Epithelial cell of esophagus (primary cell): ENCODE measurements at regions not wholly inside any gene's neighbourhood (a gene's known extent, or its start where the extent isn't known, plus 50 kb on each side); places are given as distances from the start of the nearest gene placed in this dataset.

Experiments
- DNase-seq: peaks from one replicate; pipeline ENCODE4 v3.0.0; 2010; ENCODE audit warnings: low read depth
- H3K4me3 ChIP-seq: 2 replicates; pipeline ENCODE4 v1.5.1; 2011; ENCODE audit warnings: mild to moderate bottlenecking, low read length, control low read depth
- TF ChIP-seq, protein P1 (sequence below): IDR thresholded peaks from 2 replicates; pipeline ENCODE4 v1.5.1; 2011; ENCODE audit warnings: low read depth, mild to moderate bottlenecking, low read length, control low read depth, inconsistent platforms; ENCODE audit not compliant: insufficient read depth; ENCODE audit errors: missing control alignments

DNA sequence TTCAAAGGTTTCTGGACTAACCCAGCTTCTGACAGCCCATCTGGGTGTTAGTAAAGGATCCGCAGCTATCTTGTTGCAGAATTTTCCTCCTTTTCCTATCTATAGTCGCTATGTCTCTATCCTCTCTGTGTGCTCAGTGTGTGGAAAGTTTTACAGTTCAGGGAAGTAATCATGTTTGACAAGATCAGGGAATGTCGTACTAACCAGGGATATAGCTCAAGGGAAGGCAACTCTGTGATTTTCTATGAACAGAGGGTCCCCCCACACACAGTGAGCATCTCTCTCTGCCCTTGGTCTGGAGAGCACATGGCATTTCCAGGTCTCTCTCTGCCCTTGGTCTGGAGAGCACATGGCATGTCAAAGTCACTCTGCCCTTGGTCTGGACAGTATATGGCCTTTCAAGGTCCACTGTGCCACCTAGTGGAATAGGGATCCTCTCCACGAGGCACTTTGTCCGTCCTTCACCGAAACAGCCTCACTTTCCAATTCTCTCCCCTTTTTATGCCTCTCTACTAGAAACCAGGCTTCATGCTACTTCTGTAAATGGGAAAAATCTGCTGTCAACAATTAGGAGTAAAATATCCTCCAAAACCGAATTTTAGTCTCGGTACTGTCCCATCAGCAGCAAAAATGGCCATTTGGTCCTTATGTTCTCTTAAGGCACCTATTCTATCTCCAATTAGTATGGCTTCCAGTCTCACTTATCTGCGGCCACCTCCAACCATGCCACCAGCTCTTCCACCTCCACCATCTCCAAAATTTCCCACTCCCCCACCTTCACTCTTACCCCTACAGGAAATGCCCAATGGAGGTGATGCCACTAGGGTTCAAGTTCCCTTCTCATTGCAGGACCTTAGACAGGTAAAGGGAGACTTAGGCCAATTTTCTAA, 88.7 kb downstream of the IGLL5 start:
- no peak overlapping the region for H3K4me3 ChIP-seq
- TF ChIP-seq, protein P1, sequence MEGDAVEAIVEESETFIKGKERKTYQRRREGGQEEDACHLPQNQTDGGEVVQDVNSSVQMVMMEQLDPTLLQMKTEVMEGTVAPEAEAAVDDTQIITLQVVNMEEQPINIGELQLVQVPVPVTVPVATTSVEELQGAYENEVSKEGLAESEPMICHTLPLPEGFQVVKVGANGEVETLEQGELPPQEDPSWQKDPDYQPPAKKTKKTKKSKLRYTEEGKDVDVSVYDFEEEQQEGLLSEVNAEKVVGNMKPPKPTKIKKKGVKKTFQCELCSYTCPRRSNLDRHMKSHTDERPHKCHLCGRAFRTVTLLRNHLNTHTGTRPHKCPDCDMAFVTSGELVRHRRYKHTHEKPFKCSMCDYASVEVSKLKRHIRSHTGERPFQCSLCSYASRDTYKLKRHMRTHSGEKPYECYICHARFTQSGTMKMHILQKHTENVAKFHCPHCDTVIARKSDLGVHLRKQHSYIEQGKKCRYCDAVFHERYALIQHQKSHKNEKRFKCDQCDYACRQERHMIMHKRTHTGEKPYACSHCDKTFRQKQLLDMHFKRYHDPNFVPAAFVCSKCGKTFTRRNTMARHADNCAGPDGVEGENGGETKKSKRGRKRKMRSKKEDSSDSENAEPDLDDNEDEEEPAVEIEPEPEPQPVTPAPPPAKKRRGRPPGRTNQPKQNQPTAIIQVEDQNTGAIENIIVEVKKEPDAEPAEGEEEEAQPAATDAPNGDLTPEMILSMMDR, result no peak
- DNase-seq, result no peak

- H3K4me3 ChIP-seq, result no peak overlapping the region
- TF ChIP-seq, protein P1, result no peak
- no peak for DNase-seq
These were observed 90.0 kb downstream of the IGLL5 start for GRCh38 chr22:22977479-22978200.

GRCh38 chr22:22978637-22979036, 91.0 kb downstream of the IGLL5 start:
- TF ChIP-seq, protein P1, result no peak
- DNase-seq, result no peak
- no peak overlapping the region for H3K4me3 ChIP-seq

DNA sequence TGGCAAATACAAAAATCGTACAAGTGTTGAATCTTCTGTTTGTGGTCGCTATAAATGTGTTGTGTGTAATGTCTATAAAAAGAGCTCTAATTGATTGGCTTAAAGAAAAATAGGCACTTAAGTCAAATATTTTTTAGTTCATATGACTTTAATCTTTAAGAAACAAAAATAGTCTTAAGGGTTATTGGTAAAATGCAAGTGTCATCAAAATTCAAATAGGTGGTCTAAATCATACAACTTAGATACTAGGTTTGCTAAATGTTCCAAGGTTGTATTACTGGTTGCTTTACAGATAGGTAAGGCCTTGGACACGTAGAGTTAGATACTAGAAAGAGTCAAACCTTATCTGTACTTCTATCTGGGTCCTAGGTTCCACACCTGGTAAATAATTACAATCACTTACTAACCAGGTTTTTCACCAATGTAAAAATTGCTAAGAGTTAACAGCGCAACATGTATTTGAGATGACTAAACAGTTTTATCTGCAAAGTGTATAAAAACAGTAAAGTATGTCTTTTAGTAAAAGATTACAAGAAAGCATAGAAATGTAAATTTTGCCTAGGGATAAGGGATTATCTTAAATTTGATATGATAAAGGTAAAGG, 91.1 kb upstream of the GNAZ start:
- H3K4me3 ChIP-seq, result no peak overlapping the region
- TF ChIP-seq, protein P1, result no peak
- no peak for DNase-seq

DNA sequence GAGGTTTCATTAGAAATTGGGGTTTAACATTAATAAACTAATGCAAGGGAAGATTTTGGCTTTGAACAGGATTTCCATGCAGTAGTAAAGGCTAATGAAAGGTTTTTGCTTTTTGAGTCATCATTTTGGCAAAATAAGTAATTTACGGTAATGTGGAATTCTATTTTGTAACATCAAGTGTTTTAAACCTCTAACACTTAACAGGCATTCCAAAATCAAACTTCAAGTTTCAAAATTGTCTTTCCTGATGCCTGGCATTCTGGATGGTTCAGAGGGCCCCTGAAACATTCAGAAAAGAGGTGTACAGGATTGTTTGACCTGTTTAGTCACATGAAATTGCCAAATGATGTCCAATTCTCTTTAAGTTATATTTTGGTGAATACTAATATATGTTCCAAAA, 90.4 kb upstream of the GNAZ start:
- H3K4me3 ChIP-seq, result no peak overlapping the region
- no peak for DNase-seq

DNA sequence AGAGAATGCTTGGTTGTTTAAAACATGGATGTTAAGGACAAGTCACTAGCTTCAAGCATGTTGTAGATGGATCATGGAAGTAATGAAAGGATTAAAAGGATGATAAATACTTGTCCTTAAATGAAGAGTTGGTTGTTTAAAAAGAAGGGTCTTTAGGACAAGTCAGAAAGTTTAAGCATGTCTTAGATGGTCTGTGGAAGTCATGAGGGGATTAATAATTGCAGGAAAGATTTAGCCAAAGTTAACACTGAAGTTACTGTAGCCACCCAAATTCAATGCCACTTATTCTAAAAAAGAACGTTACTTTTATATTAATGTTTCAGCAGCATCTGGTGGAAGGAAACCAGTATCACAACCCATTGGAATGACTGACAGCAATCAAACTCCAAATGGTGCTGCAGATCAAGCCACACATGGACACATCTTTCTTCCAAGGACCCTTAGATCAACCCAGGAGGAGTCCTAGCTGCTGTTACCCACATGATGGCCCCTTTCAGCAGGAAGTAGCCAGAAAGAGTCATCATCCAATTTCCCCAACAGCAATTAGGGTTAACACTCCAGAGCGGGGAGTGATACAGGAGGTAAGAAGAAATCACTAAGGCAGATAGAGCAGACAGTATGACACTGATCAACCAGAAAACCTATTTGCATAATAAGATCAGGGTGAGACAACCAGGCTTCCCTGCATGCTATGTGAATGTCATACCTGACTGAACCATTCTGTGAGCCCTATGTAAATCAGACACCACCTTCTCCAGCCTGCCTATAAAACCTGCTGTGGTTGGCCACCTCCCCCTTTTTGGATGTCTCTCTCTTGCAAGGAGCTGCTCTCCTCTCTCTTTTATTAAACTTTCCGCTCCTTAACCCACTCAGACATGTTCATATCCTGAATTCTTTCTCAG, 88.4 kb upstream of the GNAZ start:
- TF ChIP-seq, protein P1, result no peak
- no peak overlapping the region for H3K4me3 ChIP-seq
- no peak for DNase-seq

More for the DNA sequence above, 90.4 kb upstream of the GNAZ start:
- TF ChIP-seq, protein P1, result no peak
